DND-41 (cell line): ENCODE measurements at regions not wholly inside any gene's neighbourhood (a gene's known extent, or its start where the extent isn't known, plus 50 kb on each side); places are given as distances from the start of the nearest gene placed in this dataset.
"Not testable (repeated sequence)": the region's sequence is repeated elsewhere in the genome, so short reads cannot be mapped to it uniquely, and the experiment has no call there.

ENCODE experiments used
- EZH2 ChIP-seq: IDR thresholded peaks from 3 replicates; pipeline ENCODE4 v1.6.1; 2012; ENCODE audit warnings: borderline replicate concordance, low read depth, mild to moderate bottlenecking, moderate library complexity, low read length, inconsistent platforms; ENCODE audit not compliant: severe bottlenecking
- TF ChIP-seq, protein P1 (sequence below): IDR thresholded peaks from 2 replicates; pipeline ENCODE4 v1.5.1; 2012; ENCODE audit warnings: borderline replicate concordance, low read length, moderate library complexity, mild to moderate bottlenecking; ENCODE audit not compliant: poor library complexity, severe bottlenecking; ENCODE audit errors: extremely low read depth

DNA sequence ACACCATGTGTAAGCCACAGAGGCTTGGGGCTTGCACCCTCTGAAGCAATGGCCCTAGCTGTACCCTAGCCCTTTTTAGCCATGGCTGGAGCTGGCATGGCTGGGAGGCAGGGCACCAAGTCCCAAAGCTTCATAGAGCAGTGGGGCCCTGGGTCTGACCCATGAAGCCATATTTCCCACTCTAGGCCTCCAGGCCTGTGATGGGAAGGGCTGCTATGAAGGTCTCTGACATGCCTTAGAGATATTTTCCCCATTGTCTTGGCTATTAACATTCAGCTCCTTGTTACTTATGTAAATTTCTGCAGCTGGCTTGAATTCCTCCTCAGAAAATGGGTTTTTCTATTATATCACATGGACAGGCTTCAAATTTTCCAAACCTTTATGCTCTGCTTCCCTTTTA is 68.8 kb upstream of the PPP1R12A start:
- TF ChIP-seq, protein P1, sequence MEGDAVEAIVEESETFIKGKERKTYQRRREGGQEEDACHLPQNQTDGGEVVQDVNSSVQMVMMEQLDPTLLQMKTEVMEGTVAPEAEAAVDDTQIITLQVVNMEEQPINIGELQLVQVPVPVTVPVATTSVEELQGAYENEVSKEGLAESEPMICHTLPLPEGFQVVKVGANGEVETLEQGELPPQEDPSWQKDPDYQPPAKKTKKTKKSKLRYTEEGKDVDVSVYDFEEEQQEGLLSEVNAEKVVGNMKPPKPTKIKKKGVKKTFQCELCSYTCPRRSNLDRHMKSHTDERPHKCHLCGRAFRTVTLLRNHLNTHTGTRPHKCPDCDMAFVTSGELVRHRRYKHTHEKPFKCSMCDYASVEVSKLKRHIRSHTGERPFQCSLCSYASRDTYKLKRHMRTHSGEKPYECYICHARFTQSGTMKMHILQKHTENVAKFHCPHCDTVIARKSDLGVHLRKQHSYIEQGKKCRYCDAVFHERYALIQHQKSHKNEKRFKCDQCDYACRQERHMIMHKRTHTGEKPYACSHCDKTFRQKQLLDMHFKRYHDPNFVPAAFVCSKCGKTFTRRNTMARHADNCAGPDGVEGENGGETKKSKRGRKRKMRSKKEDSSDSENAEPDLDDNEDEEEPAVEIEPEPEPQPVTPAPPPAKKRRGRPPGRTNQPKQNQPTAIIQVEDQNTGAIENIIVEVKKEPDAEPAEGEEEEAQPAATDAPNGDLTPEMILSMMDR: not testable (repeated sequence)
- not testable (repeated sequence) for TF ChIP-seq EZH2
